Gastroesophageal sphincter (tissue), 3 donors: ENCODE measurements at regions not wholly inside any gene's neighbourhood (a gene's known extent, or its start where the extent isn't known, plus 50 kb on each side); places are given as distances from the start of the nearest gene placed in this dataset.

Experiments used
- CTCF ChIP-seq, 4 experiments: fragments of 200-600 bp in 2 of 4; fragments of 450-650 bp in 2 of 4; sonication (generic) in 1 of 4; IDR thresholded peaks; one replicate each; pipeline ENCODE4 v1.5.1; 2017 to 2019; ENCODE audit warnings: antibody characterized with exemption in 4 of 4, mild to moderate bottlenecking in 2 of 4, moderate library complexity in 2 of 4
- EP300 ChIP-seq: sonication (generic); formaldehyde crosslinking; IDR thresholded peaks from one replicate; pipeline ENCODE4 v1.6.1; 2017; ENCODE audit warnings: antibody characterized with exemption, mild to moderate bottlenecking
- POLR2AphosphoS5 ChIP-seq: sonication (generic); formaldehyde crosslinking; IDR thresholded peaks from one replicate; pipeline ENCODE4 v1.6.1; 2017; ENCODE audit warnings: antibody characterized with exemption

- TF ChIP-seq EP300 = no peak
- TF ChIP-seq CTCF (IDR thresholded peaks at IDR 0.05) = no peak
- TF ChIP-seq POLR2AphosphoS5 = no peak
Measured at GRCh38 chr11:22923561-22923960, 63.3 kb upstream of the CCDC179 start.
